Parathyroid adenoma (tissue), 2 donors: ENCODE measurements at regions not wholly inside any gene's neighbourhood (a gene's known extent, or its start where the extent isn't known, plus 50 kb on each side); places are given as distances from the start of the nearest gene placed in this dataset.

Experiments used
- H2AFZ ChIP-seq: fragments of 300-600 bp; sonication (generic); one replicate; pipeline ENCODE4 v1.7.0; 2017; ENCODE audit warnings: antibody characterized with exemption, mild to moderate bottlenecking
- H3K27ac ChIP-seq: fragments of 300-600 bp; sonication (generic); one replicate; pipeline ENCODE4 v1.7.0; 2017
- H3K27me3 ChIP-seq: fragments of 300-600 bp; sonication (generic); one replicate; pipeline ENCODE4 v1.7.0; 2017; ENCODE audit warnings: low read length; ENCODE audit not compliant: control insufficient read depth, insufficient read depth
- H3K36me3 ChIP-seq: fragments of 300-600 bp; sonication (generic); one replicate; pipeline ENCODE4 v1.7.0; 2017; ENCODE audit warnings: low read length; ENCODE audit not compliant: control insufficient read depth, insufficient read depth
- H3K4me1 ChIP-seq: fragments of 300-600 bp; sonication (generic); one replicate; pipeline ENCODE4 v1.7.0; 2017; ENCODE audit warnings: control low read depth
- H3K4me2 ChIP-seq: fragments of 300-600 bp; sonication (generic); one replicate; pipeline ENCODE4 v1.7.0; 2017; ENCODE audit warnings: low read length
- H3K4me3 ChIP-seq: fragments of 300-600 bp; sonication (generic); one replicate; pipeline ENCODE4 v1.7.0; 2017; ENCODE audit warnings: low read depth, low read length
- H3K79me2 ChIP-seq: fragments of 300-600 bp; sonication (generic); one replicate; pipeline ENCODE4 v1.7.0; 2017; ENCODE audit warnings: control low read depth
- H3K9ac ChIP-seq: fragments of 300-600 bp; sonication (generic); one replicate; pipeline ENCODE4 v1.7.0; 2017; ENCODE audit warnings: mild to moderate bottlenecking
- H3K9me3 ChIP-seq: fragments of 300-600 bp; sonication (generic); one replicate; pipeline ENCODE4 v1.7.0; 2017; ENCODE audit warnings: low read length; ENCODE audit not compliant: control insufficient read depth
- TF ChIP-seq, protein P1 (sequence below): fragments of 300-600 bp; sonication (generic); IDR thresholded peaks from one replicate; pipeline ENCODE4 v1.7.0; 2017; ENCODE audit warnings: antibody characterized with exemption, mild to moderate bottlenecking
- donor health status: primary hyperparathyroidism.

DNA sequence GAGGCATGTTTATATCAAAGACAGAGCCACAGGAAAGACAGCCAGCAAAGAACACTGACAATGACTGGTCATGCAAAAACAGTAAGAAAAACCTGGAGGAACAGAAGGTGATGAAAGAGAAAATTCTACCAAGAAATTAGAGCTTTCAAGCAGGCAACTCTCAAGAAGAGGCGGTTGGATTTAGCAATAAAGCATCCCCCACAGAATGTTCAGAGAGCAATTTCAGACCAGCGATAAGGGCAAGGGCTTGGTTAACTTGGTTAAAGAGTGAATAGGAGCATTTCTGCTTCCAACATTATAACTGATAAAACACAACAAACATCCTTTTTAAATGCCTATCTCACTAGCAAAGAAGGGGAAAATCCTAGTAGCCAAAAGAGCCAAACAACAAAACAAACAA lies 68.0 kb upstream of the NCKAP5 start:
- Histone ChIP-seq H2AFZ (no peak overlapping the region), H3K4me3 (no peak overlapping the region), H3K36me3 (no peaks in the 10 kb centered on the region), H3K4me2 (no peak overlapping the region), H3K27me3 (no peaks in the 10 kb centered on the region), H3K79me2 (no peaks in the 10 kb centered on the region), H3K27ac (no peak overlapping the region), H3K9ac (no peak overlapping the region), H3K4me1 (no peaks in the 10 kb centered on the region), H3K9me3 (no peaks in the 10 kb centered on the region)
- TF ChIP-seq, protein P1, sequence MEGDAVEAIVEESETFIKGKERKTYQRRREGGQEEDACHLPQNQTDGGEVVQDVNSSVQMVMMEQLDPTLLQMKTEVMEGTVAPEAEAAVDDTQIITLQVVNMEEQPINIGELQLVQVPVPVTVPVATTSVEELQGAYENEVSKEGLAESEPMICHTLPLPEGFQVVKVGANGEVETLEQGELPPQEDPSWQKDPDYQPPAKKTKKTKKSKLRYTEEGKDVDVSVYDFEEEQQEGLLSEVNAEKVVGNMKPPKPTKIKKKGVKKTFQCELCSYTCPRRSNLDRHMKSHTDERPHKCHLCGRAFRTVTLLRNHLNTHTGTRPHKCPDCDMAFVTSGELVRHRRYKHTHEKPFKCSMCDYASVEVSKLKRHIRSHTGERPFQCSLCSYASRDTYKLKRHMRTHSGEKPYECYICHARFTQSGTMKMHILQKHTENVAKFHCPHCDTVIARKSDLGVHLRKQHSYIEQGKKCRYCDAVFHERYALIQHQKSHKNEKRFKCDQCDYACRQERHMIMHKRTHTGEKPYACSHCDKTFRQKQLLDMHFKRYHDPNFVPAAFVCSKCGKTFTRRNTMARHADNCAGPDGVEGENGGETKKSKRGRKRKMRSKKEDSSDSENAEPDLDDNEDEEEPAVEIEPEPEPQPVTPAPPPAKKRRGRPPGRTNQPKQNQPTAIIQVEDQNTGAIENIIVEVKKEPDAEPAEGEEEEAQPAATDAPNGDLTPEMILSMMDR = no peak

DNA sequence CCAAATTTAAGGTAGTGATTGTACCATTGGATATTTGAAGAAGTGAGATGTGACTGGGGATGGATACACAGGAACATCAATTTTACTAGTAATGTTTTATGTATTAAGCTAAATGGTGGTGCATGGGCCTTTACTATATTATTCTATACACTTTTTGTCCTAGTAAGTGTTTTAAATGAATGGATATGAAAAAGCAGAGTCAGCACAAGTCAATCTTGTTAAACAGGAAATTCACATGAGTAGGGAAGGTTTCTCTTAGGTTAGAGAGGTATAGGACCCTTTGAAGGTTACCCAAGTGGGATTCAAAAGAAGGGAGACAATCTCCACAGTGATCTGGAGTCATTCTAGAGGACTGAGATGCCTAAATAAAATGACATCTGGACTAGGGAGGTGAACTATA lies 71.8 kb upstream of the NCKAP5 start:
- H3K4me3 ChIP-seq = no peak overlapping the region
- H2AFZ ChIP-seq = no peak overlapping the region
- TF ChIP-seq, protein P1 = no peak
- H3K27me3 ChIP-seq = no peaks in the 10 kb centered on the region
- no peak overlapping the region for H3K27ac ChIP-seq
- no peak overlapping the region for H3K4me2 ChIP-seq
- no peaks in the 10 kb centered on the region for H3K9me3 ChIP-seq
- H3K9ac ChIP-seq = no peak overlapping the region
- no peaks in the 10 kb centered on the region for H3K79me2 ChIP-seq
- no peaks in the 10 kb centered on the region for H3K4me1 ChIP-seq
- H3K36me3 ChIP-seq = no peaks in the 10 kb centered on the region

DNA sequence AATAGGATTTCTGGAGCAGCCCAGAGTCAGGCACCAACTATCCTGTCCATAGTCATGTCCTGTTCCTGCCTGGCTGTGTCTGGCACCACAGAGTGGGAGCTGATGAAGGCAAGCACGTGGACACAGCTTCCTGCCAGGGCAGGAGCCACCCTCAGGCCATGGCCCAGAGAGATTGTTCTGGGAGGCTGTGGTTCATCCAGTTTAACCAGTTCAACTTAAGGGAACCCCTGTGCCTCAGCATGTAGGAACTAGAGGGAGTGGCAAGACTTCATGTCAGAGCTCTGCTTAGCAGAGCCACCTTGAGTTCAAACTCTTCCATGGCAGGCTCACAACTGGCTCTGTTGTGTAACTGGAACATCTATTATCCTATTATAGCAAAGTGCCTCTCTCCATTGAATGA lies 73.2 kb upstream of the NCKAP5 start:
- no peak overlapping the region for H2AFZ ChIP-seq
- H3K9ac ChIP-seq = no peak overlapping the region
- no peaks in the 10 kb centered on the region for H3K79me2 ChIP-seq
- TF ChIP-seq, protein P1 = no peak
- no peak overlapping the region for H3K27ac ChIP-seq
- H3K4me3 ChIP-seq = no peak overlapping the region
- H3K27me3 ChIP-seq = no peaks in the 10 kb centered on the region
- H3K36me3 ChIP-seq = no peaks in the 10 kb centered on the region
- no peaks in the 10 kb centered on the region for H3K9me3 ChIP-seq
- no peak overlapping the region for H3K4me2 ChIP-seq
- H3K4me1 ChIP-seq = no peaks in the 10 kb centered on the region

- Histone ChIP-seq H3K79me2 (no peaks in the 10 kb centered on the region), H3K36me3 (no peaks in the 10 kb centered on the region), H3K9ac (no peak overlapping the region), H3K9me3 (no peaks in the 10 kb centered on the region), H2AFZ (no peak overlapping the region), H3K4me2 (no peak overlapping the region), H3K4me1 (no peaks in the 10 kb centered on the region), H3K27me3 (no peaks in the 10 kb centered on the region), H3K27ac (no peak overlapping the region), H3K4me3 (no peak overlapping the region)
- TF ChIP-seq, protein P1 = no peak
These were observed 73.9 kb upstream of the NCKAP5 start for GRCh38 chr2:133641942-133642725.

GRCh38 chr2:133642791-133643191 lies 74.5 kb upstream of the NCKAP5 start:
- no peaks in the 10 kb centered on the region for H3K27me3 ChIP-seq
- TF ChIP-seq, protein P1 = no peak
- no peaks in the 10 kb centered on the region for H3K4me1 ChIP-seq
- H3K79me2 ChIP-seq = no peaks in the 10 kb centered on the region
- no peaks in the 10 kb centered on the region for H3K36me3 ChIP-seq
- H3K9ac ChIP-seq = no peak overlapping the region
- H3K4me2 ChIP-seq = no peak overlapping the region
- no peak overlapping the region for H2AFZ ChIP-seq
- no peaks in the 10 kb centered on the region for H3K9me3 ChIP-seq
- no peak overlapping the region for H3K4me3 ChIP-seq
- no peak overlapping the region for H3K27ac ChIP-seq
